HEK293T (cell line): ENCODE measurements at regions not wholly inside any gene's neighbourhood (a gene's known extent, or its start where the extent isn't known, plus 50 kb on each side); places are given as distances from the start of the nearest gene placed in this dataset.

Experiments used
- CTCF ChIA-PET: fragments of 350-600 bp; formaldehyde crosslinking; extraction: SDS; loops from one replicate; lab custom pipeline; 2021; ENCODE audit warnings: antibody characterized with exemption, inconsistent platforms; lab: Yijun Ruan, JAX
- POLR2A ChIA-PET: fragments of 350-600 bp; formaldehyde crosslinking; extraction: SDS; loops from one replicate; lab custom pipeline; 2020; ENCODE audit warnings: antibody characterized with exemption, inconsistent platforms; lab: Yijun Ruan, JAX
- DNase-seq: peaks from one replicate; pipeline ENCODE4 v3.0.0; 2012; ENCODE audit warnings: mixed read lengths; ENCODE audit errors: extremely low spot score
- ARNT ChIP-seq: fragments of 450-650 bp; IDR thresholded peaks from 2 replicates; pipeline ENCODE4 v1.6.1; 2017; ENCODE audit warnings: mild to moderate bottlenecking
- BHLHE40 ChIP-seq: fragments of 450-650 bp; IDR thresholded peaks from 2 replicates; pipeline ENCODE4 v1.6.1; 2016; ENCODE audit warnings: mild to moderate bottlenecking, moderate library complexity, borderline replicate concordance
- CTBP1 ChIP-seq: fragments of 450-650 bp; IDR thresholded peaks from 2 replicates; pipeline ENCODE4 v1.6.1; 2016; ENCODE audit warnings: borderline replicate concordance
- ELF4 ChIP-seq: fragments of 450-650 bp; IDR thresholded peaks from 2 replicates; pipeline ENCODE4 v1.6.1; 2017; ENCODE audit warnings: antibody characterized with exemption
- FOXA1 ChIP-seq: fragments of 450-650 bp; IDR thresholded peaks from 2 replicates; pipeline ENCODE4 v1.6.1; 2016; ENCODE audit warnings: mild to moderate bottlenecking
- FOXK2 ChIP-seq: fragments of 450-650 bp; IDR thresholded peaks from 2 replicates; pipeline ENCODE4 v1.6.1; 2016; ENCODE audit warnings: mild to moderate bottlenecking
- FOXM1 ChIP-seq: fragments of 450-650 bp; IDR thresholded peaks from 2 replicates; pipeline ENCODE4 v1.6.1; 2017; ENCODE audit warnings: mild to moderate bottlenecking, borderline replicate concordance
- HDGF ChIP-seq: fragments of 450-650 bp; IDR thresholded peaks from 2 replicates; pipeline ENCODE4 v1.6.1; 2017; ENCODE audit warnings: antibody characterized with exemption, borderline replicate concordance
- L3MBTL2 ChIP-seq: fragments of 450-650 bp; conservative IDR thresholded peaks from 2 replicates; pipeline ENCODE4 v1.6.1; 2016; ENCODE audit warnings: mild to moderate bottlenecking
- LEF1 ChIP-seq: fragments of 450-650 bp; IDR thresholded peaks from 2 replicates; pipeline ENCODE4 v1.6.1; 2017; ENCODE audit warnings: mild to moderate bottlenecking, borderline replicate concordance
- NFRKB ChIP-seq: fragments of 450-650 bp; IDR thresholded peaks from 2 replicates; pipeline ENCODE4 v1.6.1; 2016; ENCODE audit warnings: mild to moderate bottlenecking, moderate library complexity
- PKNOX1 ChIP-seq: fragments of 450-650 bp; IDR thresholded peaks from 2 replicates; pipeline ENCODE4 v1.6.1; 2016
- SP1 ChIP-seq: fragments of 450-650 bp; IDR thresholded peaks from 2 replicates; pipeline ENCODE4 v1.6.1; 2017
- SUZ12 ChIP-seq: fragments of 450-650 bp; IDR thresholded peaks from 2 replicates; pipeline ENCODE4 v1.6.1; 2016; ENCODE audit warnings: mild to moderate bottlenecking
- TARDBP ChIP-seq: fragments of 450-650 bp; IDR thresholded peaks from 2 replicates; pipeline ENCODE4 v1.6.1; 2016
- ZNF384 ChIP-seq: fragments of 450-650 bp; IDR thresholded peaks from 2 replicates; pipeline ENCODE4 v1.6.1; 2016

GRCh38 chr2:204030322-204030721 lies 93.8 kb downstream of the ICOS start:
- TF ChIP-seq FOXM1 (no peak), BHLHE40 (no peak), TARDBP (no peak), ELF4 (no peak), SP1 (no peak), HDGF (no peak), LEF1 (no peak), ZNF384 (no peak), CTBP1 (no peak), L3MBTL2 (no peak), FOXK2 (no peak), NFRKB (no peak), PKNOX1 (no peak), FOXA1 (no peak), SUZ12 (no peak), ARNT (no peak)
- CTCF ChIA-PET: no interaction called here
- no peak for DNase-seq
- POLR2A ChIA-PET: no interaction called here

GRCh38 chr2:204031056-204031455 lies 94.5 kb downstream of the ICOS start:
- POLR2A ChIA-PET: no interaction called here
- TF ChIP-seq ARNT: no peak
- no peak for TF ChIP-seq NFRKB
- TF ChIP-seq L3MBTL2: no peak
- no peak for TF ChIP-seq SUZ12
- no peak for TF ChIP-seq ZNF384
- no peak for TF ChIP-seq ELF4
- TF ChIP-seq FOXM1: no peak
- no peak for DNase-seq
- CTCF ChIA-PET: no interaction called here

GRCh38 chr2:204032301-204032700 lies 95.7 kb downstream of the ICOS start:
- ChIA-PET POLR2A (no interaction called here), CTCF (no interaction called here)
- DNase-seq: no peak
- TF ChIP-seq TARDBP (no peak), FOXM1 (no peak), FOXA1 (no peak), BHLHE40 (no peak)

- ChIA-PET POLR2A (no interaction called here), CTCF (no interaction called here)
- TF ChIP-seq FOXA1: no peak
- TF ChIP-seq SUZ12: no peak
- no peak for TF ChIP-seq ZNF384
- TF ChIP-seq FOXM1: no peak
- no peak for TF ChIP-seq NFRKB
- no peak for TF ChIP-seq L3MBTL2
- no peak for TF ChIP-seq ARNT
- no peak for TF ChIP-seq LEF1
- TF ChIP-seq PKNOX1: no peak
- no peak for TF ChIP-seq CTBP1
- TF ChIP-seq BHLHE40: no peak
- TF ChIP-seq HDGF: no peak
- TF ChIP-seq FOXK2: no peak
- no peak for TF ChIP-seq SP1
- TF ChIP-seq ELF4: no peak
- no peak for DNase-seq
Measured at GRCh38 chr2:204033611-204034495, 97.3 kb downstream of the ICOS start.

GRCh38 chr2:204036706-204037105 lies 100.1 kb downstream of the ICOS start:
- POLR2A ChIA-PET: no interaction called here
- CTCF ChIA-PET: no interaction called here
- TF ChIP-seq FOXM1 (no peak), HDGF (no peak), ARNT (no peak), LEF1 (no peak), TARDBP (no peak), BHLHE40 (no peak), NFRKB (no peak), FOXA1 (no peak), FOXK2 (no peak), L3MBTL2 (no peak), ZNF384 (no peak), CTBP1 (no peak)
- DNase-seq: no peak

GRCh38 chr2:204037286-204037685 lies 100.7 kb downstream of the ICOS start:
- ChIA-PET CTCF (no interaction called here), POLR2A (no interaction called here)
- no peak for DNase-seq
- TF ChIP-seq FOXM1 (no peak), FOXK2 (no peak)

GRCh38 chr2:204039298-204039838 lies 102.8 kb downstream of the ICOS start:
- POLR2A ChIA-PET: interaction anchor here (1.3 kb wide), 1 partner anchor 8 kb away, joined by 3 read pairs; no protein-coding TSS in a partner anchor
- CTCF ChIA-PET: no interaction called here
- TF ChIP-seq BHLHE40 (no peak), PKNOX1 (no peak), FOXK2 (no peak), FOXA1 (no peak), LEF1 (no peak), ELF4 (no peak), TARDBP (no peak), ZNF384 (no peak), NFRKB (no peak), L3MBTL2 (no peak), SUZ12 (no peak), HDGF (no peak), SP1 (no peak), FOXM1 (no peak), ARNT (no peak), CTBP1 (no peak)
- DNase-seq: no peak
